Inferior parietal cortex (tissue), 1 donor: ENCODE measurements at regions not wholly inside any gene's neighbourhood (a gene's known extent, or its start where the extent isn't known, plus 50 kb on each side); places are given as distances from the start of the nearest gene placed in this dataset.

ENCODE experiments used
- DNase-seq: peaks from one replicate; pipeline ENCODE4 v3.0.0-alpha.2; 2016; ENCODE audit errors: extremely low spot score

DNA sequence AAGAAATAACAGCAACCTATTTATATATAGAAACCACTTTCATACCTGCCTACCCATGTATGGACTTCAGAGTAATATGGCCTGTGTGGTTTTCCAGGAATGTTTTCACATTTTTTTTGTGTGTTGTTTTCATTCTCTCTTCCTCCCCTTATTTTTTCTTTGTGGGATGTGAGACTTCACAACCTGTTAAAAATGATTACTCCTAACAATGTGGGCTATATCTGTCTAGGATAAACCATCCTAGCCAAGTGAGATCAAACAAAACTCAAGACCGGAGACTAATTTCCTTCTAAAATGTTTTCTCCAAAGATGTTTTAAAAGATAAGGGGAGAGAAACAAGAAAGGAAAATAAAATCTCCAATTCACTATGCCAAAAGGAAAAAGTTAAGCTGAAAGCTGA lies 106.1 kb upstream of the DIPK2B start:
- no peak for DNase-seq

DNA sequence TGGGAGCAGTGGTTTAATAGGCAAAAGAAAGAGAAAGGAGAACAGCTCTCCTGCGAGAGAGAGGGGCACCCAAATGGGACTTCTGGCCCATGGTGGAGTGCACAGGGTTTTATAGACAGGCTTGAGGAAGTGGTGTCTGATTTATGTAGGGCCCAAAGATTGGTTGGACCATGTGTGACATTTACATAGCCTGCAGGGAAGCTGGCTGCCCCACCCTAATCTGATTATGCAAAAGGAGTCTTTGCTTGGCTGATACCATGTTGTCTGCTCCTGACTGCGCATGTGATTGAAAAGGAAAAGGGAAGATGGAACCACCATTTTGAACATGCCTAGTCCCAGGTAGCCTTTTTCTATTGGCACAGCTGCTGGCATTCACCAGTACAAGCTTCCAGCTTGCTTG lies 100.0 kb upstream of the DIPK2B start:
- no peak for DNase-seq

DNA sequence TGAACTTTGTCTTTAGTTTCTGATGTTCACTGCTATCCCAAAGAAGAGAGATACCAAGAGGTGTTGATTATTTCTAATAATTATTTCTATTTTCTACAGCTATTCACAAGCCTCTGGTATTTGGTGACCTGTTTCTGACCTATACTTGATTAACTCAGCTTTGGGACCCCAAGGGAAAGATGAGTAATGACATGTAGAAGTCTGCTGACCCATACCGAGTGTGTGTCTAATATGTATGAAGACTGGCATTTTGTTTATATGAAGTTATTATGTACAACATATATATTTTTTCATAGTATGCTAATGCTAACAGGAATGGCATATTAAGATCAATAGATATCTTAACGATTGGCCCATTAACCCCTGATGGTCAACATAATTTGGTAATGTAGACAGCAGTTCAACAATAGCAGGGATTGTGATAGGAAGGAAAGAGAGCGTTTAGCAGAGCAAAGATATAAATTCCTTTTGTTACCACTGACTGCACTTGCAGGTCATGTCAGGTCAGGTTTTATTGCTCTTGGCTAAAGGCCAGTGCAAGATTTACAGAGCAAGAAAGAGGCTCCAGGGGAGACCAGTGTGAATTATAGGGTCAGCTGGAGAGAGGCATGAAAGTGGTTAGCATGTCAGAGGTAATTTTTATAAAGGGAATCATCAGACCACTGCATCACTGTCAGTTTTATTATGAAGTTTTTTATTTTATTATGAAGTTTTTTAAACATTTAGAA lies 94.7 kb upstream of the DIPK2B start:
- DNase-seq: no peak

DNA sequence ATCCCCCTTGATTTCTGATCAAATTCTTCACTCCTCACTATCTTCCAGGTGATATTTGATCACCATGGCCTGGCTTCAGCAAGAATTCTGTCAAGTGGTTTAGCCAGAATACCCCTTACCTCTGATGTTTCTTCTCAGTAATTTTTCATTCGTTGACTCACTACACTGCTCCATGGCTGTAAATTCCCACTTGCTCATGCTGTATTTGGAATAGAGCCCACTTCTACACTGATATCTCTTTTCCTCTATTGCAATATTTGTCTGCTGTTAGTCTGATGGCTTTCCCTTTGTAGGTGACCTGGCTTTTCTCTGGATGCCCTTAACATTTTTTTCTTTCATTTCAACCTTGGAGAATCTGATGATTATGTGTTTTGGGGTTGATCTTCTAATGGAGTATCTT lies 73.9 kb upstream of the DIPK2B start:
- DNase-seq: no peak

DNA sequence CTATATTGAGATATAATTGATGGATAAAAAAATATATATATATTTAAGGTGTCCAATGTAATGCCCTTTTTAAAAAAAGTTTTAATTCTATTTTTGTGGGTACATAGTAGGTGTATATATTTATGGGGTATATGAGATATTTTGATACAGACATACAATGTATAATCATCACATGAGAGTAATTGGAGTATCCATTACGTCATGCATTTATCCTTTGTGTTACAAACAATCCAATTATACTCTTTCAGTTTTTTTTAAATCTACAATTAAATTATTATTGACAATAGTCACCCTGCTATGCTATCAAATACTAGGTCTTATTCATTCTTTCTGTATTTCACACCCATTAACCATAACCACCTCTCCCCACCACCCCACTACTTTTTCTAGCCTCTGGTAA lies 66.3 kb upstream of the DIPK2B start:
- DNase-seq: no peak

DNA sequence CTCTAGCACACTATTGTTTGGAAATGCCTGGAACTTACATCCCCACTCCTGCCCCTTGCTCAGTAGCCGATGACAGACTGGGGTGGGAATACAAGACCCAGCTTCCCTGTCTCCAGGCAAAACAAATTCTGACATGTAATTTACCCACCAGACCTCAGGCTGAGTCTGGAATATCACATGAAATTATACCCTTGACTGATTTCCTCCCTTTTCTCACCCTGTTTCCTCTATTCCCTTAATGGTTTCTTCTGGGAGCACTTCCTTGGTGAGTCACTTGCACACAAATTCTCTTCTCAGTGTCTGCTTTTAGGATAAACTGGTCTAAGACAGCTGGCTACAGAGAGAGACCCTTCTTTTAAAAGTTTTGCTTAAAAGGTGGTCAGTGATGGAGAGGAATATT lies 65.8 kb upstream of the DIPK2B start:
- no peak for DNase-seq

DNA sequence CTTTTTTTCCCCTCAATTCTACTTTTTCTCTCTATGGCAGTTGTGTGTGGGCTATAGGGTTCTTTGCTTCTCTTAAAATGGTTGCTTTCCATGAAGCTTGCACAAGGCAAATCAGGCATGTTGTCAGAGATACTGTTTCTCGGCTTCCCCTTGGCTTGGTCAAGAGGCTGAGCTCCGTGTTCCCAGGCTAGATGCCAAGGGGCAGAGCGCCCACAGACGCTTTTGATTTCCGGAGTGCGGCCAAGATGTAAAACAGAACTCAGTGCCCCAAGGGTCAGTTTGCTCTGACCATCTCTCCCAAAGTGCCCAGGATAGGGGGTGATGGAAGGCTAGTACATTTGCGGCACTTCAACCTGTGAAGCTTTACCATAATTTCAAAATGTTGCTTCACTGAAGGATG lies 64.2 kb upstream of the DIPK2B start:
- no peak for DNase-seq

DNA sequence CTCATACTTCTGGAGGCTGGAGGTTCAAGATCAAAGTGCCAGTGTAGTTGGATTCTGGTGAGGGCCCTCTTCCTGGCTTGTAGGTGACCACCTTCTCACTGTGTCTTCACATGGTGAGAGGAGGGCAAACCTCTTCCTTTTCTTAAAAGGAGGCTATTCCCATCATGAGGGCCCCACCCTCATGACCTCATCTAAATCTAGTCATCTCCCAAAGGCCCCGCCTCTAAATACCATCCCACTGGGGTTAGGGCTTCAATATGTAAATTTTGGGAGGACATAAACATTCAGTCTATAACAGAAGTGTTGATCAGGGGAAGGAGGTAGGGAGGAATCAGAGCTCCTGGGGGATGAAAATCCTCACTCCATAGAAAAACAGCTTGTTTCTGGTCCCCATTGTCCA lies 60.8 kb upstream of the DIPK2B start:
- DNase-seq: no peak

DNA sequence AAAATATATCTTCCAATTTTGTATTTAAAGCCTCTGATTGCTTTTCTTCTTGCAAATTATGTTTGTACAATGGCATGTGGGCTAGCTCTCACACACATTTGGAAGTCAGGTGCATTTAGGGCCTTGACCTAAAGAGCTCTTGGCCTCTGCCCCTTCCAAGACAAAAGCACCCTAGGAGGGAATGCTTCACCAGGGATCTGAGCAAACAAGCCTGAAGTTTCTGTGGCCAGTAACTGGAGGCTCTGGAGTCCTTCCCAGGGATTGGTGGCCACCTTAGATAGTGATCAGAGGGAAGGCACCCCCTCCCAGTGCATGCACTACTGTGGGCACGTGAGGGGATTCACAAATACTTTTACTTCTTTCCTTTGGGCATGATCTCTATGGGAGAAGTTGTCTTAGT lies 60.3 kb upstream of the DIPK2B start:
- DNase-seq: no peak

DNA sequence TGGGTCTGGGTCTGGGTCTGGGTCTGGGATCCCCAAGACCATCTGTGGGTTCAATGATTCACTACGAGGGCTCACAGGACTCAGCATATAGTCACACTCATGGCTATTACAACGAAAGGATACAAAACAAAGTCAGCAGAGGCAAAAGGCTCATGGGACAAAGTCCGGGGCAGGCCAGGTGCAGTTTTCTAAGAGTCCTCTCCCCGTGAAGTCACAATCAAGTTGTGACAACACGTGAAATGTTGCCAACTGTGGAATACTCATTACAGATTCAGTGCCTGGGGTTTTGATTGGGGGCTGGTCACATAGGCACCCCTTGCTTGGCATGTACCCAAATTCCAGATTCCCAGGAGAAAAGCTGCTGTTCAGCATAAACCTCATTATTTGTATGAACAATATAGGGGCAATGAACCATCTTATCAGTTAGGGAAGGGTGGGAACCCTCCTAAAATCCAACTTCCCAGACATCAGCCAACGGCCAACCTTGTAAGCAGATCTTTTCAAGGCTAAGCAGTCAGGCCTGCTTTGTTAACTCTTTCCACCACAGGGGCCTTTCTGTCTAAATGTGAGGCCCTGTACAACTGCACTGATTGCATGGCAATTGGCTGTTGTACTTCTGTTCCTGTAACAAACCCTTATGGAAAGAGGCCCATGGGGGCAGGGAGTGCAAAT lies 58.2 kb upstream of the DIPK2B start:
- DNase-seq: no peak
